Endothelial cell of umbilical vein (primary cell): ENCODE measurements at regions not wholly inside any gene's neighbourhood (a gene's known extent, or its start where the extent isn't known, plus 50 kb on each side); places are given as distances from the start of the nearest gene placed in this dataset.

Source experiments
- BruUV-seq: library from RNA; stranded (reverse); fragments of 400-500 nt; replicated peaks from 2 replicates; lab custom pipeline; 2021; lab: Mats Ljungman, UMichigan
- CTCF ChIA-PET: fragments of 300-600, 350-600 bp; sonication (Branson Sonifier 250); formaldehyde crosslinking; loops from one replicate; lab custom pipeline; 2021; ENCODE audit warnings: antibody characterized with exemption, inconsistent platforms; lab: Charles Lee
- POLR2A ChIA-PET: fragments of 300-600, 350-600 bp; sonication (Branson Sonifier 250); formaldehyde crosslinking; loops from one replicate; lab custom pipeline; 2021; ENCODE audit warnings: antibody characterized with exemption, inconsistent platforms; lab: Charles Lee
- DNase-seq: peaks from one replicate; pipeline ENCODE4 v3.0.0-alpha.2; 2011; ENCODE audit warnings: low read depth, low spot score
- FAIRE-seq: peaks from 2 replicates; lab custom pipeline; 2011; peaks lifted over from hg19 to GRCh38; lab: Jason Lieb, UNC
- H2AFZ ChIP-seq: 2 replicates; pipeline ENCODE4 v1.6.0; 2012; ENCODE audit warnings: low read depth, low read length, control low read depth, inconsistent platforms
- H3K27ac ChIP-seq: 2 replicates; pipeline ENCODE4 v1.5.1; 2011; ENCODE audit warnings: low read depth, mild to moderate bottlenecking, control low read depth, low read length, moderate library complexity; ENCODE audit not compliant: insufficient read depth
- H3K27me3 ChIP-seq, 2 experiments: 2 replicates each; pipeline versions ENCODE4 v1.6.0 to v1.6.1; 2011; ENCODE audit warnings: low read length in 2 of 2, mixed read lengths in 1 of 2; ENCODE audit not compliant: control insufficient read depth in 2 of 2, insufficient read depth in 2 of 2
- H3K36me3 ChIP-seq, 2 experiments: 2 replicates in 1 of 2; 3 replicates in 1 of 2; pipeline ENCODE4 v1.5.1; 2011; ENCODE audit warnings: low read length in 2 of 2, mild to moderate bottlenecking in 1 of 2, moderate library complexity in 1 of 2; ENCODE audit not compliant: control insufficient read depth in 2 of 2, insufficient read depth in 2 of 2; ENCODE audit errors: extremely low read depth in 1 of 2
- H3K4me1 ChIP-seq: 3 replicates; pipeline ENCODE4 v1.5.1; 2011; ENCODE audit warnings: mild to moderate bottlenecking, low read length; ENCODE audit not compliant: control insufficient read depth, insufficient read depth; ENCODE audit errors: extremely low read depth
- H3K4me2 ChIP-seq: 2 replicates; pipeline ENCODE4 v1.6.1; 2011; ENCODE audit warnings: low read length, control low read depth, mixed read lengths; ENCODE audit not compliant: insufficient read depth
- H3K4me3 ChIP-seq, 3 experiments: fragments of 200-600 bp in 1 of 3; sonication (generic), shearing (Covaris generic) in 1 of 3; replicated peaks in 1 of 3; 2 replicates each; pipeline ENCODE4 v1.5.1; 2011 to 2016; ENCODE audit warnings: control low read depth in 3 of 3, low read length in 3 of 3, mild to moderate bottlenecking in 2 of 3, inconsistent platforms in 1 of 3, low read depth in 1 of 3, moderate library complexity in 1 of 3; ENCODE audit not compliant: insufficient read depth in 1 of 3
- H3K79me2 ChIP-seq: 2 replicates; pipeline ENCODE4 v1.6.0; 2012; ENCODE audit warnings: low read length, inconsistent platforms; ENCODE audit not compliant: control insufficient read depth, insufficient read depth
- H3K9ac ChIP-seq: replicated peaks from 2 replicates; pipeline ENCODE3; 2011; ENCODE audit warnings: low read length, control low read depth; ENCODE audit not compliant: insufficient read depth; ENCODE audit errors: extremely low read depth
- H3K9me1 ChIP-seq: replicated peaks from 3 replicates; pipeline ENCODE4 v1.6.0; 2011; ENCODE audit warnings: mild to moderate bottlenecking, low read length; ENCODE audit not compliant: control insufficient read depth, insufficient read depth; ENCODE audit errors: extremely low read depth
- H3K9me3 ChIP-seq: replicated peaks from 2 replicates; pipeline ENCODE4 v1.5.1; 2012; ENCODE audit warnings: low read length, inconsistent platforms; ENCODE audit not compliant: control insufficient read depth, insufficient read depth
- H4K20me1 ChIP-seq: replicated peaks from 2 replicates; pipeline ENCODE3; 2011; ENCODE audit warnings: mild to moderate bottlenecking, low read length; ENCODE audit not compliant: control insufficient read depth, insufficient read depth; ENCODE audit errors: extremely low read depth
- EZH2 ChIP-seq: IDR thresholded peaks from 2 replicates; pipeline ENCODE4 v1.6.1; 2012; ENCODE audit warnings: borderline replicate concordance, low read depth, mild to moderate bottlenecking, moderate library complexity, low read length, inconsistent platforms; ENCODE audit not compliant: severe bottlenecking
- FOS ChIP-seq: IDR thresholded peaks from 2 replicates; pipeline ENCODE4 v1.6.1; 2011; ENCODE audit warnings: mild to moderate bottlenecking, low read length, moderate library complexity, borderline replicate concordance; ENCODE audit not compliant: insufficient read depth
- GATA2 ChIP-seq: IDR thresholded peaks from 2 replicates; pipeline ENCODE4 v1.7.0; 2011; ENCODE audit warnings: low read depth, mild to moderate bottlenecking, moderate library complexity, mixed read lengths, low read length; ENCODE audit not compliant: insufficient read length, insufficient read depth
- JUN ChIP-seq: IDR thresholded peaks from 2 replicates; pipeline ENCODE4 v1.6.1; 2011; ENCODE audit warnings: borderline replicate concordance, low read depth; ENCODE audit not compliant: insufficient read length, insufficient read depth
- MYC ChIP-seq: IDR thresholded peaks from one replicate; pipeline ENCODE4 v1.6.1; 2011; ENCODE audit warnings: mild to moderate bottlenecking, low read depth, low read length
- POLR2A ChIP-seq: IDR thresholded peaks from 2 replicates; pipeline ENCODE4 v1.6.1; 2012; ENCODE audit warnings: low read depth, mild to moderate bottlenecking, control low read depth, low read length
- POLR2AphosphoS5 ChIP-seq: IDR thresholded peaks from 2 replicates; pipeline ENCODE4 v1.6.1; 2012; ENCODE audit warnings: low read depth, mild to moderate bottlenecking, control low read depth, low read length, moderate library complexity; ENCODE audit not compliant: insufficient read depth
- dilution Hi-C: fragments of 300-500 bp; cut with MboI; formaldehyde crosslinking; loops from one replicate; pipeline ENCODE4 v1.15.0; 2019; ENCODE audit warnings: low sequenced_read_pairs; ENCODE audit not compliant: extremely low pct_ligation_motif_present
- intact Hi-C: fragments of 100-400 bp; cut with micrococcal nuclease; formaldehyde crosslinking; loops from one replicate; pipeline ENCODE4 v1.10.0; 2022
- TF ChIP-seq, protein P1 (sequence below), 2 donors: IDR thresholded peaks; 1 replicate in 1 of 2; 2 replicates in 1 of 2; pipeline ENCODE4 v1.5.1; 2011; ENCODE audit warnings: low read length in 2 of 2, mild to moderate bottlenecking in 2 of 2, moderate library complexity in 2 of 2, control low read depth in 1 of 2, inconsistent platforms in 1 of 2, low read depth in 1 of 2; ENCODE audit not compliant: insufficient read depth in 1 of 2; ENCODE audit errors: extremely low read depth in 1 of 2
- TF ChIP-seq, protein P2 (sequence below): IDR thresholded peaks from 2 replicates; pipeline ENCODE4 v1.6.1; 2011; ENCODE audit not compliant: insufficient read depth, insufficient read length

DNA sequence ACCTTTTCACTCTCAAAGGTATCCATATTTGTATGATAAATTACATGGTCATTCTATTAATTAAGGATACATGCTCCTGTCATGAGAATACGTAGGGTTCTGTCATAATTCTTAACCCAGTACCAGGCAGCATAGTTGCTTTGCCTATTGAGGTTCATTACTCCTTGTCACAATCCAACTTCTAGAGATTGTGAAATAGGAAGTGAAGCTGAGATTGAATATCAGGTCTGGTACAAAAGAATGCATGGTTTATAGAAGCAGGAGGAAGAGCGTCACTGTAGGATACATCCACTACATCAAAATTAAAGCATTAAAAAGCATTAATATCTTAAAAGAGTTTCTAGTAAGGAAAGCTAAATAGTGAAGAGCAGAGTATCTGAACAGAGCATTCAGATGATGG is 647.0 kb downstream of the IQCM start:
- FAIRE-seq = no peak
- POLR2A ChIA-PET = no interaction called here
- Histone ChIP-seq H3K4me3 (no peak overlapping the region), H3K9me3 (no peaks in the 10 kb centered on the region), H2AFZ (no peak overlapping the region), H3K4me2 (no peak overlapping the region), H3K27me3 (no peaks in the 10 kb centered on the region), H3K79me2 (no peaks in the 10 kb centered on the region), H3K27ac (no peak overlapping the region), H3K9ac (no peak overlapping the region), H3K36me3 (no peaks in the 10 kb centered on the region), H3K9me1 (no peaks in the 10 kb centered on the region), H4K20me1 (no peaks in the 10 kb centered on the region), H3K4me1 (no peaks in the 10 kb centered on the region)
- no peak for DNase-seq
- BruUV-seq = no TSS peak
- dilution Hi-C loops = no loop called here
- CTCF ChIA-PET = interaction anchor here (1.1 kb wide), 1 partner anchor 28 kb away, joined by 3 read pairs; no protein-coding TSS in a partner anchor
- intact Hi-C loops = no loop called here
- no peak for TF ChIP-seq GATA2
- TF ChIP-seq JUN = no peak

DNA sequence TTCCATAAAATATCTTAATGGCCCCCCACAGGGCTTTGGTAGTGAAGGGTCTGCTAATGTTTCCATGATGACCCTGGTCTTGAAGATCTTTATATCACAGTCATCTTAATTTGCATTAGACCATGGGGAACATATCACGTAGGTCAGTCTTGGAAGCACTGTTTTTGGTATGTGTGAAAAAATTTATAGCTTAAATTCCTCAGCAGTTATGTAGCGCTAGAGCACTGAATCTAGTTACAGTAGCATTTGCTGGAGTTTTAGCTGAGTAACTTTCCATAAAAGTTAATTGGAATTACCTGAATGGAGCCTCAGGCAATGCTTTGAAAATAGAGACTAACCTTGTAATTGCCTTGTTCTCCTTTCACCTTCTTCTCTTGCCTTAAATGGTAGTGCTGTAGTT is 648.8 kb downstream of the IQCM start:
- H3K27me3 ChIP-seq = no peaks in the 10 kb centered on the region
- no peak for DNase-seq
- H3K4me2 ChIP-seq = no peak overlapping the region
- no peaks in the 10 kb centered on the region for H3K36me3 ChIP-seq
- H3K9me1 ChIP-seq = no peaks in the 10 kb centered on the region
- no peak overlapping the region for H2AFZ ChIP-seq
- no peak overlapping the region for H3K27ac ChIP-seq
- no peaks in the 10 kb centered on the region for H3K4me1 ChIP-seq
- dilution Hi-C loops (no loop called here), intact Hi-C loops (no loop called here)
- no peaks in the 10 kb centered on the region for H3K9me3 ChIP-seq
- POLR2A ChIA-PET = no interaction called here
- H3K9ac ChIP-seq = no peak overlapping the region
- no TSS peak for BruUV-seq
- no peaks in the 10 kb centered on the region for H3K79me2 ChIP-seq
- no peaks in the 10 kb centered on the region for H4K20me1 ChIP-seq
- no peak overlapping the region for H3K4me3 ChIP-seq
- no peak for TF ChIP-seq POLR2A
- no peak for TF ChIP-seq FOS
- TF ChIP-seq, protein P1, sequence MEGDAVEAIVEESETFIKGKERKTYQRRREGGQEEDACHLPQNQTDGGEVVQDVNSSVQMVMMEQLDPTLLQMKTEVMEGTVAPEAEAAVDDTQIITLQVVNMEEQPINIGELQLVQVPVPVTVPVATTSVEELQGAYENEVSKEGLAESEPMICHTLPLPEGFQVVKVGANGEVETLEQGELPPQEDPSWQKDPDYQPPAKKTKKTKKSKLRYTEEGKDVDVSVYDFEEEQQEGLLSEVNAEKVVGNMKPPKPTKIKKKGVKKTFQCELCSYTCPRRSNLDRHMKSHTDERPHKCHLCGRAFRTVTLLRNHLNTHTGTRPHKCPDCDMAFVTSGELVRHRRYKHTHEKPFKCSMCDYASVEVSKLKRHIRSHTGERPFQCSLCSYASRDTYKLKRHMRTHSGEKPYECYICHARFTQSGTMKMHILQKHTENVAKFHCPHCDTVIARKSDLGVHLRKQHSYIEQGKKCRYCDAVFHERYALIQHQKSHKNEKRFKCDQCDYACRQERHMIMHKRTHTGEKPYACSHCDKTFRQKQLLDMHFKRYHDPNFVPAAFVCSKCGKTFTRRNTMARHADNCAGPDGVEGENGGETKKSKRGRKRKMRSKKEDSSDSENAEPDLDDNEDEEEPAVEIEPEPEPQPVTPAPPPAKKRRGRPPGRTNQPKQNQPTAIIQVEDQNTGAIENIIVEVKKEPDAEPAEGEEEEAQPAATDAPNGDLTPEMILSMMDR (IDR thresholded peaks at IDR 0.05; ENCODE audit: extremely low read depth in 1 of 2, insufficient read depth in 1 of 2, low read depth in 1 of 2, low read length in 2 of 2) = no peak
- no peak for TF ChIP-seq EZH2
- TF ChIP-seq MYC = no peak
- TF ChIP-seq GATA2 = no peak
- TF ChIP-seq, protein P2, sequence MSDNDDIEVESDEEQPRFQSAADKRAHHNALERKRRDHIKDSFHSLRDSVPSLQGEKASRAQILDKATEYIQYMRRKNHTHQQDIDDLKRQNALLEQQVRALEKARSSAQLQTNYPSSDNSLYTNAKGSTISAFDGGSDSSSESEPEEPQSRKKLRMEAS = no peak
- no peak for TF ChIP-seq JUN
- no peak for TF ChIP-seq POLR2AphosphoS5
- FAIRE-seq = no peak
- CTCF ChIA-PET = no interaction called here
